B cell (primary cell): ENCODE measurements at regions not wholly inside any gene's neighbourhood (a gene's known extent, or its start where the extent isn't known, plus 50 kb on each side); places are given as distances from the start of the nearest gene placed in this dataset.

ENCODE experiments used
- ATAC-seq: fragments of 200-7000 bp; cut with Tn5 transposase; one replicate; pipeline ENCODE4 v1.10.0; 2021; ENCODE audit warnings: low read depth, mild to moderate bottlenecking, moderate number of reproducible peaks, moderate library complexity
- CTCF ChIA-PET: fragments of 350-600 bp; sonication (Branson Sonifier 250); formaldehyde crosslinking; loops from one replicate; lab custom pipeline; 2021; ENCODE audit warnings: antibody characterized with exemption, inconsistent platforms; lab: Charles Lee
- POLR2A ChIA-PET: fragments of 350-600 bp; sonication (Branson Sonifier 250); formaldehyde crosslinking; loops from one replicate; lab custom pipeline; 2021; ENCODE audit warnings: antibody characterized with exemption; lab: Charles Lee
- DNase-seq: peaks from one replicate; pipeline ENCODE4 v3.0.0; 2013
- H2AFZ ChIP-seq: 2 replicates; pipeline ENCODE4 v1.6.1; 2012; ENCODE audit warnings: mild to moderate bottlenecking, low read depth, low read length; ENCODE audit not compliant: insufficient read depth, poor library complexity, severe bottlenecking
- H3K27ac ChIP-seq, 2 donors: 1 replicate in 1 of 2; 2 replicates in 1 of 2; pipeline ENCODE4 v1.5.1; 2012 to 2013; ENCODE audit warnings: low read length in 2 of 2, mild to moderate bottlenecking in 2 of 2, moderate library complexity in 1 of 2
- H3K27me3 ChIP-seq, 4 experiments: fragments of 200-600 bp in 1 of 4; sonication (generic) in 1 of 4; replicated peaks in 1 of 4; 1 replicate in 2 of 4; 2 replicates in 2 of 4; pipeline versions ENCODE4 v1.6.1 to v1.7.0; 2013 to 2016; ENCODE audit warnings: low read length in 3 of 4, mild to moderate bottlenecking in 2 of 4, mixed read lengths in 1 of 4, moderate library complexity in 1 of 4; ENCODE audit not compliant: insufficient read depth in 4 of 4, control insufficient read depth in 3 of 4; ENCODE audit errors: control extremely low read depth in 1 of 4
- H3K36me3 ChIP-seq, 2 experiments: replicated peaks in 1 of 2; 1 replicate in 1 of 2; 2 replicates in 1 of 2; pipeline versions ENCODE4 v1.6.1 to v1.7.1; 2013; ENCODE audit warnings: low read length in 1 of 2; ENCODE audit not compliant: insufficient read depth in 2 of 2, control insufficient read depth in 1 of 2; ENCODE audit errors: control extremely low read depth in 1 of 2, extremely low read depth in 1 of 2
- H3K4me1 ChIP-seq, 2 donors: fragments of 200-600 bp in 1 of 2; sonication (generic) in 1 of 2; 1 replicate in 1 of 2; 2 replicates in 1 of 2; pipeline versions ENCODE4 v1.5.1 to v1.6.1; 2013 to 2017; ENCODE audit warnings: low read length in 2 of 2; ENCODE audit not compliant: control insufficient read depth in 2 of 2, insufficient read depth in 2 of 2
- H3K4me2 ChIP-seq: replicated peaks from 2 replicates; pipeline ENCODE3; 2012; ENCODE audit warnings: mild to moderate bottlenecking, low read depth, low read length; ENCODE audit not compliant: poor library complexity, severe bottlenecking
- H3K4me3 ChIP-seq, 5 experiments: fragments of 200-600 bp in 1 of 5; sonication (generic) in 1 of 5; 1 replicate in 3 of 5; 2 replicates in 2 of 5; pipeline versions ENCODE4 v1.5.1 to v1.7.0; 2011 to 2016; ENCODE audit warnings: low read length in 4 of 5, mild to moderate bottlenecking in 4 of 5, low read depth in 2 of 5, control low read depth in 1 of 5, moderate library complexity in 1 of 5; ENCODE audit not compliant: insufficient read depth in 1 of 5; ENCODE audit errors: control extremely low read depth in 1 of 5, extremely low read depth in 1 of 5
- H3K79me2 ChIP-seq: fragments of 200-600 bp; sonication (generic); one replicate; pipeline ENCODE4 v1.6.0; 2016; ENCODE audit warnings: low read length; ENCODE audit not compliant: control insufficient read depth, insufficient read depth
- H3K9ac ChIP-seq: fragments of 200-600 bp; sonication (generic); 2 replicates; pipeline ENCODE4 v1.6.1; 2017; ENCODE audit warnings: mild to moderate bottlenecking, low read length, moderate library complexity
- H3K9me3 ChIP-seq, 3 donors: one replicate each; pipeline versions ENCODE4 v1.6.1 to v1.7.1; 2013; ENCODE audit warnings: low read length in 2 of 3; ENCODE audit not compliant: control insufficient read depth in 2 of 3, insufficient read depth in 1 of 3; ENCODE audit errors: control extremely low read depth in 1 of 3
- H4K20me1 ChIP-seq: 2 replicates; pipeline ENCODE4 v1.6.0; 2012; ENCODE audit warnings: mild to moderate bottlenecking, low read length; ENCODE audit not compliant: insufficient read depth, control insufficient read depth, poor library complexity, severe bottlenecking
- H3K27ac Mint-ChIP-seq: one replicate; pipeline ENCODE4 v1.8.0; 2021; ENCODE audit warnings: mixed read lengths
- H3K27me3 Mint-ChIP-seq: one replicate; pipeline ENCODE4 v1.8.0; 2021; ENCODE audit warnings: mixed read lengths
- H3K4me1 Mint-ChIP-seq: one replicate; pipeline ENCODE4 v1.8.0; 2021; ENCODE audit warnings: mixed read lengths
- H3K4me3 Mint-ChIP-seq: one replicate; pipeline ENCODE4 v1.8.0; 2021; ENCODE audit warnings: mixed read lengths
- H3K9me3 Mint-ChIP-seq: one replicate; pipeline ENCODE4 v1.8.0; 2022; ENCODE audit warnings: mixed read lengths; ENCODE audit not compliant: insufficient read depth
- EZH2 ChIP-seq: IDR thresholded peaks from 2 replicates; pipeline ENCODE4 v1.6.1; 2012; ENCODE audit warnings: borderline replicate concordance, low read depth, mild to moderate bottlenecking, moderate library complexity, low read length; ENCODE audit not compliant: insufficient read depth, poor library complexity, severe bottlenecking
- WGBS: methylation state at CpG from one replicate; pipeline ENCODE4 v1.1.5; 2013; ENCODE audit warnings: missing lambda C conversion rate; ENCODE audit not compliant: insufficient coverage; 5-methylcytosine and 5-hydroxymethylcytosine counted together
- intact Hi-C: fragments of 100-400 bp; cut with micrococcal nuclease; formaldehyde crosslinking; loops from one replicate; pipeline ENCODE4 v1.10.0; 2022
- TF ChIP-seq, protein P1 (sequence below): fragments of 200-600 bp; IDR thresholded peaks from one replicate; pipeline ENCODE4 v1.8.0; 2022; ENCODE audit warnings: antibody characterized with exemption, mild to moderate bottlenecking

DNA sequence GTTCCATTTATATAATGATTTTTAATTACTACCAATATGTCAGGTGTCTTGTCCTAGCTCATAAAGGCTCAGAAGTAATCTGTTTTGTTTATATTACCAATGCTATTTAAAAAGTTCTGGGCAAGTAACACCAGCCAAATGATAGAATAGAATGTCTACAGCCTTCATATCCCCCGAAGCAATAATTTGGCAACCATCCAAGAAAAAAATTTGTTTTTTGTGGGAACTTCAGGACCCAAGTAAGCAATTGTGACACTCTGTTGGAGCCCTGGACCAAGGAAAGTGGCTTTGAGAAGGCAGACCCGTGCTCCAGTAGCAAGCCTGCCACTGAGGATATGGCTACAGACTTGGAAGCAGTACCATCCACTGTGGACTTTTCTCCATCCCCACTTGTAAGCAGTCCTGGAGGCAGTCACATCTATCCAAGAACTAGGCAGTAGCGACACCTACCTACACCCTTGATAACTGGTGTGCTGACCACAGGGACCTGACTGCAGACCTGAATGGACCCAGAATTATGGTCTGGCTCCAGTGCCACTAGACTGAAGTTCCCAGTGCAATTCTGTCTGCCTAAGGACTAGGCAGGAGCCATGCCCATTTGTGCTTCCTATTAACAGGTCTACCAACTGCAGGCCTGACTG is 870.7 kb upstream of the ADGRL2 start:
- Histone ChIP-seq H3K27ac (no peak overlapping the region), H3K9me3 (peaks cover 2 to 5% (median 5%) of the 10 kb centered on the region in 3 donors), H3K27me3 (no peaks in the 10 kb centered on the region), H3K79me2 (no peaks in the 10 kb centered on the region), H3K9ac (no peak overlapping the region), H4K20me1 (no peaks in the 10 kb centered on the region), H3K4me3 (no peak overlapping the region), H3K4me2 (no peak overlapping the region), H2AFZ (no peak overlapping the region), H3K4me1 (no peaks in the 10 kb centered on the region), H3K36me3 (no peaks in the 10 kb centered on the region)
- 61% methylated on average over 2 of the region's 3 CpGs for WGBS
- Mint-ChIP-seq H3K4me1 (no peaks in the 10 kb centered on the region), H3K4me3 (no peak overlapping the region), H3K27me3 (no peaks in the 10 kb centered on the region), H3K9me3 (peaks cover 11% of the 10 kb centered on the region), H3K27ac (no peak overlapping the region)
- no peak for TF ChIP-seq EZH2
- TF ChIP-seq, protein P1, sequence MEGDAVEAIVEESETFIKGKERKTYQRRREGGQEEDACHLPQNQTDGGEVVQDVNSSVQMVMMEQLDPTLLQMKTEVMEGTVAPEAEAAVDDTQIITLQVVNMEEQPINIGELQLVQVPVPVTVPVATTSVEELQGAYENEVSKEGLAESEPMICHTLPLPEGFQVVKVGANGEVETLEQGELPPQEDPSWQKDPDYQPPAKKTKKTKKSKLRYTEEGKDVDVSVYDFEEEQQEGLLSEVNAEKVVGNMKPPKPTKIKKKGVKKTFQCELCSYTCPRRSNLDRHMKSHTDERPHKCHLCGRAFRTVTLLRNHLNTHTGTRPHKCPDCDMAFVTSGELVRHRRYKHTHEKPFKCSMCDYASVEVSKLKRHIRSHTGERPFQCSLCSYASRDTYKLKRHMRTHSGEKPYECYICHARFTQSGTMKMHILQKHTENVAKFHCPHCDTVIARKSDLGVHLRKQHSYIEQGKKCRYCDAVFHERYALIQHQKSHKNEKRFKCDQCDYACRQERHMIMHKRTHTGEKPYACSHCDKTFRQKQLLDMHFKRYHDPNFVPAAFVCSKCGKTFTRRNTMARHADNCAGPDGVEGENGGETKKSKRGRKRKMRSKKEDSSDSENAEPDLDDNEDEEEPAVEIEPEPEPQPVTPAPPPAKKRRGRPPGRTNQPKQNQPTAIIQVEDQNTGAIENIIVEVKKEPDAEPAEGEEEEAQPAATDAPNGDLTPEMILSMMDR = no peak
- ATAC-seq = no peak
- DNase-seq = no peak
- CTCF ChIA-PET = no interaction called here
- POLR2A ChIA-PET = no interaction called here
- intact Hi-C loops = no loop called here

DNA sequence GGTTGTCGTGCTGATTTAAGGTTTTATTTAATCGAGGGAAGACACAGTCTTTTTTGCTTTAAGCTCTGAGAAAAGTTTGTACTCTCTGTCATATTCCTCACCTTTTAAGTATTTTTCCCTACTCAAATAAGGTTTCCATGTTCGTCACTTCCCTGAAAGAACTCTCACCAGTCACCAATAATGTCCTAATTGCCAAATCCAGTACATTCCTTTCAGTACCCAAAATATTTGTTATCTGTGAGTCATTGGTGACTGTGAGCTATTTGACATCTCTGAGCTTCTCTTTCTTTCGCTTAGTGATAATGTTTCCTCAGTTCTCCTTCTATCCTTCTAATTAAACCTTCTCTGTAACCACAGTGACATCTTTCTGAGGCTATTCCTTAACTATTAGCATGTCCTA is 874.2 kb upstream of the ADGRL2 start:
- Histone ChIP-seq H3K4me3 (no peak overlapping the region), H3K27ac (no peak overlapping the region), H3K4me1 (no peaks in the 10 kb centered on the region), H3K79me2 (no peaks in the 10 kb centered on the region), H3K9me3 (peaks cover 0 to 5% (median 5%) of the 10 kb centered on the region in 3 donors), H4K20me1 (no peaks in the 10 kb centered on the region), H3K4me2 (no peak overlapping the region), H2AFZ (no peak overlapping the region), H3K27me3 (no peaks in the 10 kb centered on the region), H3K36me3 (no peaks in the 10 kb centered on the region), H3K9ac (no peak overlapping the region)
- no peaks in the 10 kb centered on the region for H3K4me1 Mint-ChIP-seq
- no peak for TF ChIP-seq EZH2
- TF ChIP-seq, protein P1 = no peak
- POLR2A ChIA-PET = no interaction called here
- intact Hi-C loops = no loop called here
- 88% methylated on average over 1 of the region's 4 CpGs for WGBS
- peaks cover 6% of the 10 kb centered on the region for H3K9me3 Mint-ChIP-seq
- no peaks in the 10 kb centered on the region for H3K27me3 Mint-ChIP-seq
- H3K27ac Mint-ChIP-seq = no peak overlapping the region
- no peak for ATAC-seq
- CTCF ChIA-PET = no interaction called here
- no peak overlapping the region for H3K4me3 Mint-ChIP-seq
- DNase-seq = no peak
